ENCODE measurements at regions not wholly inside any gene's neighbourhood (a gene's known extent, or its start where the extent isn't known, plus 50 kb on each side); places are given as distances from the start of the nearest gene placed in this dataset.

GRCh38 chr18:78642296-78642951 is 337.2 kb upstream of the SALL3 start:
- Histone ChIP-seq H3K9me3 (ENCODE audit: control insufficient read depth in 2 of 2, insufficient read depth in 1 of 2, low read length in 1 of 2) (peaks cover 2 to 25% of the 10 kb centered on the region in 2 donors), H3K4me3 (ENCODE audit: low read length in 2 of 2) (no peak overlapping the region), H3K27ac (ENCODE audit: low read depth in 1 of 2, low read length in 1 of 2) (no peak overlapping the region), H3K27me3 (ENCODE audit: control insufficient read depth in 2 of 2, insufficient read depth in 1 of 2, low read length in 1 of 2) (no peaks in the 10 kb centered on the region), H3K4me1 (ENCODE audit: control insufficient read depth in 2 of 2, insufficient read depth in 2 of 2, low read length in 2 of 2) (peaks cover 0 to 2% of the 10 kb centered on the region in 2 donors), H3K36me3 (ENCODE audit: control insufficient read depth in 2 of 2, insufficient read depth in 2 of 2, low read length in 1 of 2) (no peaks in the 10 kb centered on the region)
- no peak for DNase-seq (ENCODE audit: low read depth in 6 of 9, low spot score in 9 of 9)
- WGBS, result 74% methylated on average over 11 of the region's 11 CpGs

- H3K36me3 ChIP-seq (ENCODE audit: control insufficient read depth in 2 of 2, insufficient read depth in 2 of 2, low read length in 1 of 2), result no peaks in the 10 kb centered on the region
- no peaks in the 10 kb centered on the region for H3K27me3 ChIP-seq (ENCODE audit: control insufficient read depth in 2 of 2, insufficient read depth in 1 of 2, low read length in 1 of 2)
- 5% methylated on average over 4 of the region's 4 CpGs for WGBS
- no peak overlapping the region for H3K4me3 ChIP-seq (ENCODE audit: low read length in 2 of 2)
- DNase-seq (ENCODE audit: low read depth in 6 of 9, low spot score in 9 of 9), result no peak
- H3K4me1 ChIP-seq (ENCODE audit: control insufficient read depth in 2 of 2, insufficient read depth in 2 of 2, low read length in 2 of 2), result peaks cover 0 to 2% of the 10 kb centered on the region in 2 donors
- H3K9me3 ChIP-seq (ENCODE audit: control insufficient read depth in 2 of 2, insufficient read depth in 1 of 2, low read length in 1 of 2), result peaks cover 2 to 21% of the 10 kb centered on the region in 2 donors
- no peak overlapping the region for H3K27ac ChIP-seq (ENCODE audit: low read depth in 1 of 2, low read length in 1 of 2)
Measured at GRCh38 chr18:78643004-78643403, 336.6 kb upstream of the SALL3 start.

- Histone ChIP-seq H3K36me3 (ENCODE audit: control insufficient read depth in 2 of 2, insufficient read depth in 2 of 2, low read length in 1 of 2) (no peaks in the 10 kb centered on the region), H3K27ac (ENCODE audit: low read depth in 1 of 2, low read length in 1 of 2) (no peak overlapping the region), H3K4me1 (ENCODE audit: control insufficient read depth in 2 of 2, insufficient read depth in 2 of 2, low read length in 2 of 2) (peaks cover 0 to 2% of the 10 kb centered on the region in 2 donors), H3K4me3 (ENCODE audit: low read length in 2 of 2) (no peak overlapping the region), H3K27me3 (ENCODE audit: control insufficient read depth in 2 of 2, insufficient read depth in 1 of 2, low read length in 1 of 2) (no peaks in the 10 kb centered on the region), H3K9me3 (ENCODE audit: control insufficient read depth in 2 of 2, insufficient read depth in 1 of 2, low read length in 1 of 2) (peaks cover 2 to 14% of the 10 kb centered on the region in 2 donors)
- DNase-seq (ENCODE audit: low read depth in 6 of 9, low spot score in 9 of 9), result no peak
- WGBS, result 95% methylated on average over 14 of the region's 14 CpGs
Measured at GRCh38 chr18:78643981-78644380, 335.6 kb upstream of the SALL3 start.

GRCh38 chr18:78645216-78645615 is 334.4 kb upstream of the SALL3 start:
- no peaks in the 10 kb centered on the region for H3K36me3 ChIP-seq (ENCODE audit: control insufficient read depth in 2 of 2, insufficient read depth in 2 of 2, low read length in 1 of 2)
- WGBS, result 95% methylated on average over 20 of the region's 20 CpGs
- H3K27me3 ChIP-seq (ENCODE audit: control insufficient read depth in 2 of 2, insufficient read depth in 1 of 2, low read length in 1 of 2), result no peaks in the 10 kb centered on the region
- H3K4me3 ChIP-seq (ENCODE audit: low read length in 2 of 2), result no peak overlapping the region
- DNase-seq (ENCODE audit: low read depth in 6 of 9, low spot score in 9 of 9), result no peak
- H3K27ac ChIP-seq (ENCODE audit: low read depth in 1 of 2, low read length in 1 of 2), result no peak overlapping the region
- peaks cover 0 to 2% of the 10 kb centered on the region in 2 donors for H3K4me1 ChIP-seq (ENCODE audit: control insufficient read depth in 2 of 2, insufficient read depth in 2 of 2, low read length in 2 of 2)
- peaks cover 0 to 14% of the 10 kb centered on the region in 2 donors for H3K9me3 ChIP-seq (ENCODE audit: control insufficient read depth in 2 of 2, insufficient read depth in 1 of 2, low read length in 1 of 2)

- Histone ChIP-seq H3K4me3 (ENCODE audit: low read length in 2 of 2) (no peak overlapping the region), H3K9me3 (ENCODE audit: control insufficient read depth in 2 of 2, insufficient read depth in 1 of 2, low read length in 1 of 2) (peaks cover 0 to 27% of the 10 kb centered on the region in 2 donors), H3K27ac (ENCODE audit: low read depth in 1 of 2, low read length in 1 of 2) (no peak overlapping the region), H3K36me3 (ENCODE audit: control insufficient read depth in 2 of 2, insufficient read depth in 2 of 2, low read length in 1 of 2) (no peaks in the 10 kb centered on the region), H3K4me1 (ENCODE audit: control insufficient read depth in 2 of 2, insufficient read depth in 2 of 2, low read length in 2 of 2) (peaks cover 0 to 1% of the 10 kb centered on the region in 2 donors), H3K27me3 (ENCODE audit: control insufficient read depth in 2 of 2, insufficient read depth in 1 of 2, low read length in 1 of 2) (no peaks in the 10 kb centered on the region)
- WGBS, result 88% methylated on average over 4 of the region's 4 CpGs
- DNase-seq (ENCODE audit: low read depth in 6 of 9, low spot score in 9 of 9), result no peak
Measured at GRCh38 chr18:78647018-78647417, 332.6 kb upstream of the SALL3 start.

- H3K4me1 ChIP-seq (ENCODE audit: control insufficient read depth in 2 of 2, insufficient read depth in 2 of 2, low read length in 2 of 2), result no peaks in the 10 kb centered on the region
- no peak for DNase-seq (ENCODE audit: low read depth in 6 of 9, low spot score in 9 of 9)
- no peaks in the 10 kb centered on the region for H3K36me3 ChIP-seq (ENCODE audit: control insufficient read depth in 2 of 2, insufficient read depth in 2 of 2, low read length in 1 of 2)
- WGBS, result 93% methylated on average over 10 of the region's 10 CpGs
- H3K27ac ChIP-seq (ENCODE audit: low read depth in 1 of 2, low read length in 1 of 2), result no peak overlapping the region
- peaks cover 0 to 47% of the 10 kb centered on the region in 2 donors for H3K9me3 ChIP-seq (ENCODE audit: control insufficient read depth in 2 of 2, insufficient read depth in 1 of 2, low read length in 1 of 2)
- no peak overlapping the region for H3K4me3 ChIP-seq (ENCODE audit: low read length in 2 of 2)
- no peaks in the 10 kb centered on the region for H3K27me3 ChIP-seq (ENCODE audit: control insufficient read depth in 2 of 2, insufficient read depth in 1 of 2, low read length in 1 of 2)
Measured at GRCh38 chr18:78649421-78649820, 330.2 kb upstream of the SALL3 start.

- WGBS, result 89% methylated on average over 13 of the region's 13 CpGs
- no peaks in the 10 kb centered on the region for H3K27me3 ChIP-seq (ENCODE audit: control insufficient read depth in 2 of 2, insufficient read depth in 1 of 2, low read length in 1 of 2)
- H3K27ac ChIP-seq (ENCODE audit: low read depth in 1 of 2, low read length in 1 of 2), result no peak overlapping the region
- no peak for DNase-seq (ENCODE audit: low read depth in 6 of 9, low spot score in 9 of 9)
- H3K36me3 ChIP-seq (ENCODE audit: control insufficient read depth in 2 of 2, insufficient read depth in 2 of 2, low read length in 1 of 2), result no peaks in the 10 kb centered on the region
- H3K4me1 ChIP-seq (ENCODE audit: control insufficient read depth in 2 of 2, insufficient read depth in 2 of 2, low read length in 2 of 2), result no peaks in the 10 kb centered on the region
- no peak overlapping the region for H3K4me3 ChIP-seq (ENCODE audit: low read length in 2 of 2)
- peaks cover 0 to 53% of the 10 kb centered on the region in 2 donors for H3K9me3 ChIP-seq (ENCODE audit: control insufficient read depth in 2 of 2, insufficient read depth in 1 of 2, low read length in 1 of 2)
Measured at GRCh38 chr18:78650926-78651325, 328.7 kb upstream of the SALL3 start.

- Histone ChIP-seq H3K27ac (ENCODE audit: low read depth in 1 of 2, low read length in 1 of 2) (no peak overlapping the region), H3K4me1 (ENCODE audit: control insufficient read depth in 2 of 2, insufficient read depth in 2 of 2, low read length in 2 of 2) (no peaks in the 10 kb centered on the region), H3K36me3 (ENCODE audit: control insufficient read depth in 2 of 2, insufficient read depth in 2 of 2, low read length in 1 of 2) (no peaks in the 10 kb centered on the region), H3K9me3 (ENCODE audit: control insufficient read depth in 2 of 2, insufficient read depth in 1 of 2, low read length in 1 of 2) (peaks cover 0 to 57% of the 10 kb centered on the region in 2 donors), H3K27me3 (ENCODE audit: control insufficient read depth in 2 of 2, insufficient read depth in 1 of 2, low read length in 1 of 2) (no peaks in the 10 kb centered on the region), H3K4me3 (ENCODE audit: low read length in 2 of 2) (no peak overlapping the region)
- DNase-seq (ENCODE audit: low read depth in 6 of 9, low spot score in 9 of 9), result no peak
- 97% methylated on average over 11 of the region's 11 CpGs for WGBS
Measured at GRCh38 chr18:78652001-78652545, 327.5 kb upstream of the SALL3 start.

GRCh38 chr18:78655921-78656320 is 323.7 kb upstream of the SALL3 start:
- DNase-seq (ENCODE audit: low read depth in 6 of 9, low spot score in 9 of 9), result no peak
- Histone ChIP-seq H3K27ac (ENCODE audit: low read depth in 1 of 2, low read length in 1 of 2) (no peak overlapping the region), H3K4me3 (ENCODE audit: low read length in 2 of 2) (no peak overlapping the region), H3K27me3 (ENCODE audit: control insufficient read depth in 2 of 2, insufficient read depth in 1 of 2, low read length in 1 of 2) (no peaks in the 10 kb centered on the region), H3K4me1 (ENCODE audit: control insufficient read depth in 2 of 2, insufficient read depth in 2 of 2, low read length in 2 of 2) (no peaks in the 10 kb centered on the region), H3K9me3 (ENCODE audit: control insufficient read depth in 2 of 2, insufficient read depth in 1 of 2, low read length in 1 of 2) (peaks cover 2 to 51% of the 10 kb centered on the region in 2 donors), H3K36me3 (ENCODE audit: control insufficient read depth in 2 of 2, insufficient read depth in 2 of 2, low read length in 1 of 2) (no peaks in the 10 kb centered on the region)
- 97% methylated on average over 8 of the region's 8 CpGs for WGBS

Data from thymus (tissue), 11 donors.